Activated CD4-positive, alpha-beta T cell treated with anti-CD3 and anti-CD28 coated beads for 1 hour (primary cell): ENCODE measurements at regions not wholly inside any gene's neighbourhood (a gene's known extent, or its start where the extent isn't known, plus 50 kb on each side); places are given as distances from the start of the nearest gene placed in this dataset.

Experiments
- DNase-seq: peaks from one replicate; pipeline ENCODE4 v3.0.0-alpha.2; 2020

DNA sequence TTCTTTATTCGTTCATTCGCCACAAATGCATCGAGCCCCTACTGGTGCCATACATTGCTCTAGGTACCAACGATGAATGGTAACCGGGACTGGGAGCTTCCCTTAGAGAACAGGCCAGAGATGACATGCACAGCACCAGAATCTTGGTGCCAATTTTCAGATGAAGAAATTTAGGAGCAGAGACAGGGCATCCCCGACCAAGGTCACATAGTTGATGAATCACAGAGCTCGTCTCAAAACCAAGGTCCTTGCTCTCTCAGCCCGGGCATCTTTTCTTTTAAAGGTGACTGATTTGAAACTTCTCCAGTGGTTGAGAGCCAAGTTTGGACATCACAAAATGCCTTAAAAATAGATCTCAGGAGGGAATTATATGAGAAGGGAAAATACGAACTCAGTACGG, 73.2 kb upstream of the C16orf82 start:
- no peak for DNase-seq

DNA sequence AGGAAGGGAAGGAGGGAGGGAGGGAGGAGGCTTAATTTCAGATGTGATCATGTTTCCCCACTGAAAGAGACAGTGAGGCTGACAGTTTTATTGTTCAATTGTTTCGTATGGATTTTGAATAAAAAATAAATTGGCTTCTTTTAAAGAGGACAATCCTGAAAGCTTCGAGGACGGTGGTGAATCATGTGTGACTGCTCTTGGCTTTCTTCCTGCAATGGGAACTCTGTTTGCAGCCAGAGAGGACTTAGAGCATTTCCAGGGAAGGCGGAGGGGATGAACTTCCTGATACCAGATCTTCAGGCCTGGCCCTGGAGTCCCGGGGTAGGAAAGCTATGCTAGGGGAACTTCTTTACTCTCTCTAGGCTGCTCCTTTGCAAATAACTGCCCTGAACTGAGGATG, 72.8 kb upstream of the C16orf82 start:
- DNase-seq, result no peak

DNA sequence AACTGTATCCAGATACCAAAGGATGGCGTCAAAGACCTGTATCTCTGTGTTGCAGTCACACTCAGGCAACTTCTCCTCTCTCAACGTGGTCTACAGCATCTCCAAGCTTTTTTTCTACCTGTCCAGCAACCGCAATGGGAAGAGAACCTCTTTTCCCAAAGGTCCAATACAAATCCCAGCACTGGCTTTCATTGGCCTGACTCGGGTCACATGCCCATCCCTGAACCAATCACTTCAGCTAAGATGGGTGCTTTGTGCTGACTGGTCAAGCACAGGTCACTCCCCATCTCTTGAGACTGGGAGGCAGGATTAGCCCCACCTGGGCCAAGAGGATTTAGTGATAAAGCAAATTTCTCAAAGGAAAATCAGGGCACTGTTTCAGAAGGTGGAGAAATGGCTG, 71.2 kb upstream of the C16orf82 start:
- no peak for DNase-seq

DNA sequence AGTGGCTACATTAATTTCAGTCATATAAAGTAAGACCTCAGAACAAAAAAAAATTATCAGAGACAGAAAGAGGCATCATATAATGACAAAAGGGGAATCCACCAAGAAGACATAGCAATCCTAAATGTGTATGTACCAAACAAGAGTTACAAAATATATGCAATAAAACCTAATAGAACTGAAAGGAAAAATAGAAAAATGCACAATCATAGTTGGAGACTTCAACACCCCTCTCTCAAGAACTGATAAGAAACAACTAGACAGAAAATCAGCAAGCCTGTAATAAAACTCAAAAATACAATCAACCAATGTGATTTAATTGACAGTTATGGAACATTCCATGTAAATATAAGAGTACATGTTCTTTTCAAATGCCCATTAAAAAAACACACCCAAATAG, 61.3 kb upstream of the C16orf82 start:
- DNase-seq, result no peak
